Kidney (tissue), 13 donors: ENCODE measurements at regions not wholly inside any gene's neighbourhood (a gene's known extent, or its start where the extent isn't known, plus 50 kb on each side); places are given as distances from the start of the nearest gene placed in this dataset.

Experiments used
- DNase-seq, 5 donors: peaks; one replicate each; pipeline ENCODE4 v3.0.0-alpha.2; 2013 to 2020
- FAIRE-seq: peaks from 2 replicates; lab custom pipeline; 2012; peaks lifted over from hg19 to GRCh38; lab: Jason Lieb, UNC
- H3K27ac ChIP-seq, 2 donors: one replicate each; pipeline ENCODE4 v1.7.0; 2013; ENCODE audit warnings: low read depth in 2 of 2, low read length in 2 of 2, inconsistent platforms in 1 of 2
- H3K27me3 ChIP-seq: one replicate; pipeline ENCODE4 v1.7.1; 2013; ENCODE audit warnings: low read length, inconsistent platforms; ENCODE audit not compliant: control insufficient read depth, insufficient read depth
- H3K36me3 ChIP-seq, 3 donors: one replicate each; pipeline versions ENCODE4 v1.7.0 to v1.7.1; 2013; ENCODE audit warnings: low read length in 3 of 3, control low read depth in 1 of 3, inconsistent platforms in 1 of 3; ENCODE audit not compliant: insufficient read depth in 3 of 3, control insufficient read depth in 2 of 3
- H3K4me1 ChIP-seq, 3 donors: one replicate each; pipeline versions ENCODE4 v1.7.0 to v1.7.1; 2013; ENCODE audit warnings: low read length in 3 of 3, inconsistent platforms in 1 of 3, low read depth in 1 of 3; ENCODE audit not compliant: control insufficient read depth in 2 of 3, insufficient read depth in 2 of 3
- H3K4me3 ChIP-seq, 3 donors: one replicate each; pipeline versions ENCODE4 v1.7.0 to v1.8.1; 2013; ENCODE audit warnings: low read length in 3 of 3, control low read depth in 1 of 3, inconsistent platforms in 1 of 3
- H3K9ac ChIP-seq, 3 donors: one replicate each; pipeline versions ENCODE4 v1.7.0 to v1.7.1; 2013; ENCODE audit warnings: low read length in 3 of 3, control low read depth in 1 of 3, inconsistent platforms in 1 of 3
- H3K9me3 ChIP-seq, 3 donors: one replicate each; pipeline versions ENCODE4 v1.7.0 to v1.7.1; 2013; ENCODE audit warnings: low read length in 3 of 3, control low read depth in 1 of 3, inconsistent platforms in 1 of 3; ENCODE audit not compliant: control insufficient read depth in 2 of 3, insufficient read depth in 1 of 3
- CTCF ChIP-seq: IDR thresholded peaks from 3 replicates; pipeline ENCODE4 v1.5.1; 2012; ENCODE audit warnings: mild to moderate bottlenecking, moderate library complexity, borderline replicate concordance; ENCODE audit not compliant: insufficient read depth; ENCODE audit errors: extremely low read depth
- intact Hi-C: fragments of 100-400 bp; cut with DNase I; formaldehyde crosslinking; loops from one replicate; pipeline ENCODE4 v1.11.1; 2022
- donor health status: control.
- donor health status: control.
- donor health status: control.
- donor health status: control.
- donor health status: control.
- donor health status: DM: yes; HTN: yes; CAD: no.
- donor health status: Normal renal cell carcinoma (clear cell type).

DNA sequence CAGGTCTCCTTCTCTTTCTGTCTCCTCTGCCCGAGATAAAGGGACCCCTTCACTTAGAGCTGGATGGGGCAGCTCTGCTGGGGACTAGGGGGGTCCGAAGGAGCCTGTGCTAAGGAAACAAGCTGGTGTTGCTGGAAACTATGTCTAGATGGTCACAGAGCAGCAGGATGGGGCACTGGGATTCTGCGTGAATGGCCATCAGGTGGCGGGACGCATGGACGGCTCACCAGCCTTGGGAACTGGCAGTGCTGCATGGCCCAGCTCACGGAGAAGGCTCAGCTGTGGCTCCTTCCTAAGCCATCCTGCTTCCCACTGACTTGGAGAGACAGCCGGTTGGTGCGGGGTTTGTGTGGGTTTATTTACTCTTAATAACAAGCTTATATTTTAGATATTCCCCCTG is 411.8 kb downstream of the ZNF536 start:
- FAIRE-seq: no peak
- intact Hi-C loops: no loop called here
- Histone ChIP-seq H3K36me3 (no peaks in the 10 kb centered on the region), H3K4me3 (no peak overlapping the region), H3K27me3 (no peaks in the 10 kb centered on the region), H3K9me3 (no peaks in the 10 kb centered on the region), H3K27ac (no peak overlapping the region), H3K9ac (no peak overlapping the region), H3K4me1 (no peaks in the 10 kb centered on the region)
- no peak for DNase-seq
- TF ChIP-seq CTCF: no peak

DNA sequence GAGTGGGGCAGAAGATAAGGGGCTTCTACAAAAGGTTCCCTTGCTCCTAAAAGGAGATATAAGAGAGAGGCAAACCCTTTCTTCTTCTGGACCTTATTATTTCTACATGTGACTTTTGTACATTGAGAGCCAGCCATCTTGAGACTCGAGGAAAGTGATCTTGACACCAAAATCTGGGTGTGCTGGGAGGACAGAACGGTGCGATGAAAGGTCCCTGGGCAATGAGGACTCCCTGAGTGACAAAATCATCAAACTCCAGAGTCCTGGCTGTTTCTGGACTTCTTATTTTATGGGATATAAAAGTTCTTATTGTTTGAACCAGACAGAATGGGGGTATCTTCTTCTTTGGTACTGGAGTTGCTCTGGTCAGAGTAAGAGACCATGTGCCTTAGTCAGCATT is 411.0 kb downstream of the ZNF536 start:
- no peaks in the 10 kb centered on the region for H3K36me3 ChIP-seq
- no peaks in the 10 kb centered on the region for H3K27me3 ChIP-seq
- TF ChIP-seq CTCF: no peak
- H3K4me1 ChIP-seq: no peaks in the 10 kb centered on the region
- no peak overlapping the region for H3K4me3 ChIP-seq
- intact Hi-C loops: no loop called here
- H3K9ac ChIP-seq: no peak overlapping the region
- no peak overlapping the region for H3K27ac ChIP-seq
- DNase-seq (no peak), FAIRE-seq (no peak)
- H3K9me3 ChIP-seq: no peaks in the 10 kb centered on the region

DNA sequence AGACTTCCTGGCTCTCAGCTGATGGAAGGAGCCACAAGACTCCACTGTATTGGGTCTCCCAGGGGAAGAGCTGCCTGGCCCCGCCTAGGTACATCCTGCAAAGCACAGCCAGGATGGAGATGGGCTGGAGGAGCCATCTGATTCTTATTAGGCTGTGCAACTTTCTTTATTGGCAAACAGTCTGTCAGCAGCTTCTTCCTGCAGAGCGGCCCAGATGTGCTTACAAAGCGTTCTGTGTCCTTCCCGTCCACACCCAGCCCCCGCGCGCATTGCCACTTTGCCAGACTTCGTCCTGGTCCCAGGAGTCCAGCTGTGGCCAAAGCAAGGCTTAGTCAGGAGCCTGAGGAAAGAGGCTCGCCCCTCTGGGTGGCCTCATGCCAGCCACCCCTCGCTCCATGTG is 409.3 kb downstream of the ZNF536 start:
- no peak overlapping the region for H3K4me3 ChIP-seq
- no peaks in the 10 kb centered on the region for H3K36me3 ChIP-seq
- no peak overlapping the region for H3K9ac ChIP-seq
- intact Hi-C loops: no loop called here
- no peaks in the 10 kb centered on the region for H3K4me1 ChIP-seq
- H3K27ac ChIP-seq: no peak overlapping the region
- no peaks in the 10 kb centered on the region for H3K9me3 ChIP-seq
- no peaks in the 10 kb centered on the region for H3K27me3 ChIP-seq
- no peak for TF ChIP-seq CTCF
- no peak for FAIRE-seq
- no peak for DNase-seq

- H3K36me3 ChIP-seq: no peaks in the 10 kb centered on the region
- H3K4me1 ChIP-seq: no peaks in the 10 kb centered on the region
- intact Hi-C loops: no loop called here
- no peaks in the 10 kb centered on the region for H3K9me3 ChIP-seq
- DNase-seq (no peak), FAIRE-seq (no peak)
- no peak overlapping the region for H3K27ac ChIP-seq
- H3K27me3 ChIP-seq: no peaks in the 10 kb centered on the region
- H3K4me3 ChIP-seq: no peak overlapping the region
- no peak overlapping the region for H3K9ac ChIP-seq
- TF ChIP-seq CTCF: no peak
These were observed 408.9 kb downstream of the ZNF536 start for GRCh38 chr19:30781047-30781446.
